ENCODE measurements at regions not wholly inside any gene's neighbourhood (a gene's known extent, or its start where the extent isn't known, plus 50 kb on each side); places are given as distances from the start of the nearest gene placed in this dataset.

DNA sequence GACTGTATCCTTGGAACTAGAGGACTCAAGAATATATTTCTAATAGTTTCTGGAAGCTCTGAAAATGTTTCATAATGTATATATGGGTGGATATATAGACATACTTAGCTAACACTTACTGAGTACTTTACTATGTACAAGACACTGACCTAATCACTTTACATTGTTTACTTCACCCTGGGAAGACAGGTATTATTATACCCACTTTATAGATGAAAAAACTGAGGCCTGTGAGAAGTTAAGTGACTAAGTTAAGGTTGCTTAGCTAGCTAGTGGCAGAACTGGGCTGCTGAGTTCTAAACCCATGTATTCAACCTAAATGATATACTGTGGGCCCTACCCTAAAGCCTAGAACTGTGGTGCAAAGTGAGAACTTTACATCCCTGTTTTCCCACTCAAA lies 79.1 kb upstream of the SSTR1 start:
- ChIA-PET CTCF (interaction anchor here (1.2 kb wide), 1 partner anchor 254 kb away, joined by 4 read pairs; no protein-coding TSS in a partner anchor), POLR2A (interaction anchor here (0.6 kb wide), 1 partner anchor 13 kb away, joined by 3 read pairs; no protein-coding TSS in a partner anchor)
- H3K4me1 Mint-ChIP-seq = peaks cover 43% of the 10 kb centered on the region
- TF ChIP-seq CBFB (CRISPR knock-in tag; IDR thresholded peaks at IDR 0.05; ENCODE audit: low read depth) (no peak), CREB1 (CRISPR knock-in tag; IDR thresholded peaks at IDR 0.05) (no peak), ZNF423 (CRISPR knock-in tag; IDR thresholded peaks at IDR 0.05) (no peak), NR2C2 (CRISPR knock-in tag; IDR thresholded peaks at IDR 0.05) (no peak), ZNF416 (CRISPR knock-in tag; IDR thresholded peaks at IDR 0.05) (no peak), ZNF396 (CRISPR knock-in tag; IDR thresholded peaks at IDR 0.05; ENCODE audit: borderline replicate concordance) (no peak), ELF4 (CRISPR knock-in tag; IDR thresholded peaks at IDR 0.05; ENCODE audit: low read depth) (no peak), SMAD3 (CRISPR knock-in tag; IDR thresholded peaks at IDR 0.05; ENCODE audit: borderline replicate concordance) (no peak), GRHL2 (CRISPR knock-in tag; IDR thresholded peaks at IDR 0.05; ENCODE audit: insufficient replicate concordance, severe bottlenecking) (no peak), JAZF1 (CRISPR knock-in tag; IDR thresholded peaks at IDR 0.05) (no peak)
- TF ChIP-seq, protein P1, sequence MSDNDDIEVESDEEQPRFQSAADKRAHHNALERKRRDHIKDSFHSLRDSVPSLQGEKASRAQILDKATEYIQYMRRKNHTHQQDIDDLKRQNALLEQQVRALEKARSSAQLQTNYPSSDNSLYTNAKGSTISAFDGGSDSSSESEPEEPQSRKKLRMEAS (CRISPR knock-in tag; IDR thresholded peaks at IDR 0.05) = no peak
- TF ChIP-seq, protein P2, sequence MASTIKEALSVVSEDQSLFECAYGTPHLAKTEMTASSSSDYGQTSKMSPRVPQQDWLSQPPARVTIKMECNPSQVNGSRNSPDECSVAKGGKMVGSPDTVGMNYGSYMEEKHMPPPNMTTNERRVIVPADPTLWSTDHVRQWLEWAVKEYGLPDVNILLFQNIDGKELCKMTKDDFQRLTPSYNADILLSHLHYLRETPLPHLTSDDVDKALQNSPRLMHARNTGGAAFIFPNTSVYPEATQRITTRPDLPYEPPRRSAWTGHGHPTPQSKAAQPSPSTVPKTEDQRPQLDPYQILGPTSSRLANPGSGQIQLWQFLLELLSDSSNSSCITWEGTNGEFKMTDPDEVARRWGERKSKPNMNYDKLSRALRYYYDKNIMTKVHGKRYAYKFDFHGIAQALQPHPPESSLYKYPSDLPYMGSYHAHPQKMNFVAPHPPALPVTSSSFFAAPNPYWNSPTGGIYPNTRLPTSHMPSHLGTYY (CRISPR knock-in tag; IDR thresholded peaks at IDR 0.05) = no peak
- H3K4me3 Mint-ChIP-seq = no peak overlapping the region
- H3K36me3 Mint-ChIP-seq = no peaks in the 10 kb centered on the region
- no peak for ATAC-seq
- H3K27ac Mint-ChIP-seq = no peak overlapping the region
- H3K9me3 Mint-ChIP-seq = no peaks in the 10 kb centered on the region
- no peak for DNase-seq (ENCODE audit: low spot score)
- H3K27me3 Mint-ChIP-seq (ENCODE audit: low read depth) = no peaks in the 10 kb centered on the region; the same call in 1 of the 2 replicates

DNA sequence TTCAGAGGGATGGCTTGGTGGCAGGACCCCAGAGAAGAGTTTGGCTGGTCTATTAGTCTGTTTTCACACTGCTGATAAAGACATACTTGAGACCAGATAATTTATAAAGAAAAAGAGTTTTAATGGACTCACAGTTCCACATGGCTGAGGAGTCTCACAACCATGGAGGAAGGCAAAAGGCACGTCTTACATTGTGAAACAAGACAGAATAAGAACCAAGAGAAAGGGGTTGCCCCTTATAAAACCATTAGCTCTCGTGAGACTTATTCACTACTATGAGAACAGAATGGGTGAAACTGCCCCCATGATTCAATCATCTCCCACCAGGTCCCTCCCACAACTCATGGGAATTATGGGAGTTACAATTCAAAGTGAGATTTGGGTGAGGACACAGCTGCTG lies 78.5 kb upstream of the SSTR1 start:
- ATAC-seq = no peak
- peaks cover 38% of the 10 kb centered on the region for H3K4me1 Mint-ChIP-seq
- H3K27ac Mint-ChIP-seq = no peak overlapping the region
- ChIA-PET POLR2A (interaction anchor here (0.6 kb wide), 1 partner anchor 14 kb away, joined by 3 read pairs; no protein-coding TSS in a partner anchor), CTCF (interaction anchor here (1.2 kb wide), 1 partner anchor 254 kb away, joined by 4 read pairs; no protein-coding TSS in a partner anchor)
- H3K36me3 Mint-ChIP-seq = no peaks in the 10 kb centered on the region
- H3K4me3 Mint-ChIP-seq = no peak overlapping the region
- H3K27me3 Mint-ChIP-seq (ENCODE audit: low read depth) = no peaks in the 10 kb centered on the region; the same call in 1 of the 2 replicates
- H3K9me3 Mint-ChIP-seq = no peaks in the 10 kb centered on the region
- DNase-seq (ENCODE audit: low spot score) = no peak
- TF ChIP-seq FOXK1 (CRISPR knock-in tag; IDR thresholded peaks at IDR 0.05) = no peak
- TF ChIP-seq SMAD3 (CRISPR knock-in tag; IDR thresholded peaks at IDR 0.05; ENCODE audit: borderline replicate concordance) = no peak
- TF ChIP-seq, protein P3, sequence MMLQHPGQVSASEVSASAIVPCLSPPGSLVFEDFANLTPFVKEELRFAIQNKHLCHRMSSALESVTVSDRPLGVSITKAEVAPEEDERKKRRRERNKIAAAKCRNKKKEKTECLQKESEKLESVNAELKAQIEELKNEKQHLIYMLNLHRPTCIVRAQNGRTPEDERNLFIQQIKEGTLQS (CRISPR knock-in tag; conservative IDR thresholded peaks at IDR 0.05) = no peak
- TF ChIP-seq, protein P4, sequence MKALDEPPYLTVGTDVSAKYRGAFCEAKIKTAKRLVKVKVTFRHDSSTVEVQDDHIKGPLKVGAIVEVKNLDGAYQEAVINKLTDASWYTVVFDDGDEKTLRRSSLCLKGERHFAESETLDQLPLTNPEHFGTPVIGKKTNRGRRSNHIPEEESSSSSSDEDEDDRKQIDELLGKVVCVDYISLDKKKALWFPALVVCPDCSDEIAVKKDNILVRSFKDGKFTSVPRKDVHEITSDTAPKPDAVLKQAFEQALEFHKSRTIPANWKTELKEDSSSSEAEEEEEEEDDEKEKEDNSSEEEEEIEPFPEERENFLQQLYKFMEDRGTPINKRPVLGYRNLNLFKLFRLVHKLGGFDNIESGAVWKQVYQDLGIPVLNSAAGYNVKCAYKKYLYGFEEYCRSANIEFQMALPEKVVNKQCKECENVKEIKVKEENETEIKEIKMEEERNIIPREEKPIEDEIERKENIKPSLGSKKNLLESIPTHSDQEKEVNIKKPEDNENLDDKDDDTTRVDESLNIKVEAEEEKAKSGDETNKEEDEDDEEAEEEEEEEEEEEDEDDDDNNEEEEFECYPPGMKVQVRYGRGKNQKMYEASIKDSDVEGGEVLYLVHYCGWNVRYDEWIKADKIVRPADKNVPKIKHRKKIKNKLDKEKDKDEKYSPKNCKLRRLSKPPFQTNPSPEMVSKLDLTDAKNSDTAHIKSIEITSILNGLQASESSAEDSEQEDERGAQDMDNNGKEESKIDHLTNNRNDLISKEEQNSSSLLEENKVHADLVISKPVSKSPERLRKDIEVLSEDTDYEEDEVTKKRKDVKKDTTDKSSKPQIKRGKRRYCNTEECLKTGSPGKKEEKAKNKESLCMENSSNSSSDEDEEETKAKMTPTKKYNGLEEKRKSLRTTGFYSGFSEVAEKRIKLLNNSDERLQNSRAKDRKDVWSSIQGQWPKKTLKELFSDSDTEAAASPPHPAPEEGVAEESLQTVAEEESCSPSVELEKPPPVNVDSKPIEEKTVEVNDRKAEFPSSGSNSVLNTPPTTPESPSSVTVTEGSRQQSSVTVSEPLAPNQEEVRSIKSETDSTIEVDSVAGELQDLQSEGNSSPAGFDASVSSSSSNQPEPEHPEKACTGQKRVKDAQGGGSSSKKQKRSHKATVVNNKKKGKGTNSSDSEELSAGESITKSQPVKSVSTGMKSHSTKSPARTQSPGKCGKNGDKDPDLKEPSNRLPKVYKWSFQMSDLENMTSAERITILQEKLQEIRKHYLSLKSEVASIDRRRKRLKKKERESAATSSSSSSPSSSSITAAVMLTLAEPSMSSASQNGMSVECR (CRISPR knock-in tag; IDR thresholded peaks at IDR 0.05; ENCODE audit: borderline replicate concordance) = no peak
- no peak for TF ChIP-seq JAZF1 (CRISPR knock-in tag; IDR thresholded peaks at IDR 0.05)
- no peak for TF ChIP-seq FOXJ3 (CRISPR knock-in tag; IDR thresholded peaks at IDR 0.05; ENCODE audit: borderline replicate concordance)
- TF ChIP-seq EMX1 (CRISPR knock-in tag; IDR thresholded peaks at IDR 0.05) = no peak
- no peak for TF ChIP-seq ZNF232 (CRISPR knock-in tag; IDR thresholded peaks at IDR 0.05)
- TF ChIP-seq, protein P5, sequence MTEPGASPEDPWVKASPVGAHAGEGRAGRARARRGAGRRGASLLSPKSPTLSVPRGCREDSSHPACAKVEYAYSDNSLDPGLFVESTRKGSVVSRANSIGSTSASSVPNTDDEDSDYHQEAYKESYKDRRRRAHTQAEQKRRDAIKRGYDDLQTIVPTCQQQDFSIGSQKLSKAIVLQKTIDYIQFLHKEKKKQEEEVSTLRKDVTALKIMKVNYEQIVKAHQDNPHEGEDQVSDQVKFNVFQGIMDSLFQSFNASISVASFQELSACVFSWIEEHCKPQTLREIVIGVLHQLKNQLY (CRISPR knock-in tag; IDR thresholded peaks at IDR 0.05) = no peak
- TF ChIP-seq, protein P6, sequence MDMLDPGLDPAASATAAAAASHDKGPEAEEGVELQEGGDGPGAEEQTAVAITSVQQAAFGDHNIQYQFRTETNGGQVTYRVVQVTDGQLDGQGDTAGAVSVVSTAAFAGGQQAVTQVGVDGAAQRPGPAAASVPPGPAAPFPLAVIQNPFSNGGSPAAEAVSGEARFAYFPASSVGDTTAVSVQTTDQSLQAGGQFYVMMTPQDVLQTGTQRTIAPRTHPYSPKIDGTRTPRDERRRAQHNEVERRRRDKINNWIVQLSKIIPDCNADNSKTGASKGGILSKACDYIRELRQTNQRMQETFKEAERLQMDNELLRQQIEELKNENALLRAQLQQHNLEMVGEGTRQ (CRISPR knock-in tag; IDR thresholded peaks at IDR 0.05) = no peak
- TF ChIP-seq SOX15 (CRISPR knock-in tag; IDR thresholded peaks at IDR 0.05) = no peak
- no peak for TF ChIP-seq CBFB (CRISPR knock-in tag; IDR thresholded peaks at IDR 0.05; ENCODE audit: low read depth)
- TF ChIP-seq, protein P7, sequence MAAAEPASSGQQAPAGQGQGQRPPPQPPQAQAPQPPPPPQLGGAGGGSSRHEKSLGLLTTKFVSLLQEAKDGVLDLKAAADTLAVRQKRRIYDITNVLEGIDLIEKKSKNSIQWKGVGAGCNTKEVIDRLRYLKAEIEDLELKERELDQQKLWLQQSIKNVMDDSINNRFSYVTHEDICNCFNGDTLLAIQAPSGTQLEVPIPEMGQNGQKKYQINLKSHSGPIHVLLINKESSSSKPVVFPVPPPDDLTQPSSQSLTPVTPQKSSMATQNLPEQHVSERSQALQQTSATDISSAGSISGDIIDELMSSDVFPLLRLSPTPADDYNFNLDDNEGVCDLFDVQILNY (CRISPR knock-in tag; IDR thresholded peaks at IDR 0.05) = no peak
- no peak for TF ChIP-seq MYBL2 (CRISPR knock-in tag; IDR thresholded peaks at IDR 0.05)
- TF ChIP-seq TEAD4 (CRISPR knock-in tag; IDR thresholded peaks at IDR 0.05) = no peak
- TF ChIP-seq, protein P8, sequence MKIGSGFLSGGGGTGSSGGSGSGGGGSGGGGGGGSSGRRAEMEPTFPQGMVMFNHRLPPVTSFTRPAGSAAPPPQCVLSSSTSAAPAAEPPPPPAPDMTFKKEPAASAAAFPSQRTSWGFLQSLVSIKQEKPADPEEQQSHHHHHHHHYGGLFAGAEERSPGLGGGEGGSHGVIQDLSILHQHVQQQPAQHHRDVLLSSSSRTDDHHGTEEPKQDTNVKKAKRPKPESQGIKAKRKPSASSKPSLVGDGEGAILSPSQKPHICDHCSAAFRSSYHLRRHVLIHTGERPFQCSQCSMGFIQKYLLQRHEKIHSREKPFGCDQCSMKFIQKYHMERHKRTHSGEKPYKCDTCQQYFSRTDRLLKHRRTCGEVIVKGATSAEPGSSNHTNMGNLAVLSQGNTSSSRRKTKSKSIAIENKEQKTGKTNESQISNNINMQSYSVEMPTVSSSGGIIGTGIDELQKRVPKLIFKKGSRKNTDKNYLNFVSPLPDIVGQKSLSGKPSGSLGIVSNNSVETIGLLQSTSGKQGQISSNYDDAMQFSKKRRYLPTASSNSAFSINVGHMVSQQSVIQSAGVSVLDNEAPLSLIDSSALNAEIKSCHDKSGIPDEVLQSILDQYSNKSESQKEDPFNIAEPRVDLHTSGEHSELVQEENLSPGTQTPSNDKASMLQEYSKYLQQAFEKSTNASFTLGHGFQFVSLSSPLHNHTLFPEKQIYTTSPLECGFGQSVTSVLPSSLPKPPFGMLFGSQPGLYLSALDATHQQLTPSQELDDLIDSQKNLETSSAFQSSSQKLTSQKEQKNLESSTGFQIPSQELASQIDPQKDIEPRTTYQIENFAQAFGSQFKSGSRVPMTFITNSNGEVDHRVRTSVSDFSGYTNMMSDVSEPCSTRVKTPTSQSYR (CRISPR knock-in tag; IDR thresholded peaks at IDR 0.05) = no peak

Data from WTC11 (cell line).